HEK293 (cell line): ENCODE measurements at regions not wholly inside any gene's neighbourhood (a gene's known extent, or its start where the extent isn't known, plus 50 kb on each side); places are given as distances from the start of the nearest gene placed in this dataset.

Experiments
- CTCF ChIA-PET: fragments of 350-600 bp; formaldehyde crosslinking; extraction: SDS; loops from one replicate; lab custom pipeline; 2021; ENCODE audit warnings: antibody characterized with exemption; lab: Yijun Ruan, JAX
- POLR2A ChIA-PET: fragments of 300-600 bp; formaldehyde crosslinking; extraction: SDS; loops from one replicate; lab custom pipeline; 2020; ENCODE audit warnings: antibody characterized with exemption, inconsistent platforms; lab: Yijun Ruan, JAX
- H3K27ac ChIP-seq: fragments of 200-500 bp; sonication (Bioruptor generic); 2 replicates; pipeline ENCODE4 v1.5.1; 2014; ENCODE audit warnings: low read depth, low read length, control low read depth, inconsistent platforms; ENCODE audit errors: extremely low read depth
- H3K36me3 ChIP-seq, 2 experiments: fragments of 200-500 bp in 1 of 2; sonication (Bioruptor generic) in 1 of 2; 1 replicate in 1 of 2; 2 replicates in 1 of 2; pipeline ENCODE4 v1.5.1; 2014 to 2017; ENCODE audit warnings: inconsistent platforms in 2 of 2, low read length in 2 of 2; ENCODE audit not compliant: control insufficient read depth in 2 of 2, insufficient read depth in 1 of 2
- H3K4me1 ChIP-seq: fragments of 200-500 bp; sonication (Bioruptor generic); 2 replicates; pipeline ENCODE4 v1.5.1; 2014; ENCODE audit warnings: mild to moderate bottlenecking, low read length, inconsistent platforms; ENCODE audit not compliant: control insufficient read depth, insufficient read depth
- H3K4me3 ChIP-seq: 2 replicates; pipeline ENCODE4 v1.5.1; 2011; ENCODE audit warnings: low read depth, mild to moderate bottlenecking, control low read depth, low read length, moderate library complexity
- H3K9me3 ChIP-seq: fragments of 200-500 bp; sonication (Bioruptor generic); 2 replicates; pipeline ENCODE4 v1.5.1; 2014; ENCODE audit warnings: low read depth, low read length, inconsistent platforms; ENCODE audit not compliant: control insufficient read depth, insufficient read depth
- PRDM4 ChIP-seq: fragments of 450-650 bp; formaldehyde crosslinking; IDR thresholded peaks from 2 replicates; pipeline ENCODE4 v1.5.1; 2017; ENCODE audit warnings: missing biosample characterization, missing genetic modification characterization
- PRDM6 ChIP-seq: fragments of 450-650 bp; formaldehyde crosslinking; IDR thresholded peaks from 2 replicates; pipeline ENCODE4 v1.5.1; 2017; ENCODE audit warnings: missing biosample characterization, missing genetic modification characterization
- ZBTB10 ChIP-seq: fragments of 450-650 bp; formaldehyde crosslinking; IDR thresholded peaks from 2 replicates; pipeline ENCODE4 v1.5.1; 2016; ENCODE audit warnings: missing biosample characterization, missing genetic modification characterization
- ZBTB11 ChIP-seq: fragments of 450-650 bp; formaldehyde crosslinking; conservative IDR thresholded peaks from 2 replicates; pipeline ENCODE4 v1.5.1; 2016; ENCODE audit warnings: low read depth, missing biosample characterization, missing genetic modification characterization
- ZNF148 ChIP-seq: fragments of 450-650 bp; formaldehyde crosslinking; IDR thresholded peaks from 2 replicates; pipeline ENCODE4 v1.5.0; 2017; ENCODE audit warnings: missing biosample characterization, missing genetic modification characterization, borderline replicate concordance
- ZNF174 ChIP-seq: fragments of 450-650 bp; formaldehyde crosslinking; IDR thresholded peaks from 2 replicates; pipeline ENCODE4 v1.5.0; 2017; ENCODE audit warnings: missing biosample characterization, mild to moderate bottlenecking, missing genetic modification characterization
- ZNF214 ChIP-seq: fragments of 450-650 bp; formaldehyde crosslinking; IDR thresholded peaks from 2 replicates; pipeline ENCODE4 v1.5.1; 2017; ENCODE audit warnings: missing biosample characterization, mild to moderate bottlenecking, missing genetic modification characterization, borderline replicate concordance
- ZNF26 ChIP-seq: fragments of 450-650 bp; formaldehyde crosslinking; IDR thresholded peaks from 2 replicates; pipeline ENCODE4 v1.5.1; 2016; ENCODE audit warnings: missing biosample characterization, missing genetic modification characterization
- ZNF266 ChIP-seq: fragments of 450-650 bp; formaldehyde crosslinking; IDR thresholded peaks from 2 replicates; pipeline ENCODE4 v1.5.1; 2016; ENCODE audit warnings: missing biosample characterization, missing genetic modification characterization, low read depth
- ZNF521 ChIP-seq: fragments of 450-650 bp; formaldehyde crosslinking; IDR thresholded peaks from 2 replicates; pipeline ENCODE4 v1.5.1; 2017; ENCODE audit warnings: missing biosample characterization, mild to moderate bottlenecking, missing genetic modification characterization
- ZNF561 ChIP-seq: fragments of 450-650 bp; IDR thresholded peaks from 2 replicates; pipeline ENCODE4 v1.5.1; 2018; ENCODE audit warnings: missing biosample characterization, missing genetic modification characterization, borderline replicate concordance
- ZNF626 ChIP-seq: fragments of 450-650 bp; sonication (Bioruptor Pico); formaldehyde crosslinking; IDR thresholded peaks from 2 replicates; pipeline ENCODE4 v1.5.1; 2018; ENCODE audit warnings: missing biosample characterization, missing genetic modification characterization, inconsistent platforms
- ZNF692 ChIP-seq: fragments of 450-650 bp; formaldehyde crosslinking; IDR thresholded peaks from 2 replicates; pipeline ENCODE4 v1.5.1; 2016; ENCODE audit warnings: missing biosample characterization, missing genetic modification characterization
- ZNF76 ChIP-seq: fragments of 450-650 bp; formaldehyde crosslinking; IDR thresholded peaks from 2 replicates; pipeline ENCODE4; 2016; ENCODE audit warnings: low read depth, missing biosample characterization, missing genetic modification characterization, borderline replicate concordance
- ZNF830 ChIP-seq: fragments of 450-650 bp; IDR thresholded peaks from 2 replicates; pipeline ENCODE4 v1.5.0; 2018; ENCODE audit warnings: missing biosample characterization, missing genetic modification characterization, low read depth, mild to moderate bottlenecking, moderate library complexity
- ZSCAN5A ChIP-seq: fragments of 450-650 bp; formaldehyde crosslinking; IDR thresholded peaks from 2 replicates; pipeline ENCODE4 v1.5.1; 2016; ENCODE audit warnings: missing biosample characterization, missing genetic modification characterization

GRCh38 chr3:67831262-67831661 lies 176.8 kb upstream of the SUCLG2 start:
- POLR2A ChIA-PET: no interaction called here
- H3K36me3 ChIP-seq: no peaks in the 10 kb centered on the region
- no peak overlapping the region for H3K4me3 ChIP-seq
- H3K27ac ChIP-seq: no peak overlapping the region
- no peak for TF ChIP-seq ZSCAN5A (tag by site-specific recombination)
- no peak for TF ChIP-seq ZNF148
- TF ChIP-seq ZNF521: no peak
- no peak for TF ChIP-seq ZNF561
- no peak for TF ChIP-seq PRDM4 (tag by site-specific recombination)
- TF ChIP-seq ZNF266 (tag by site-specific recombination): no peak
- TF ChIP-seq ZNF26: no peak
- TF ChIP-seq ZBTB11 (tag by site-specific recombination): no peak
- no peak for TF ChIP-seq ZBTB10 (tag by site-specific recombination)
- CTCF ChIA-PET: no interaction called here
- no peaks in the 10 kb centered on the region for H3K9me3 ChIP-seq
- no peaks in the 10 kb centered on the region for H3K4me1 ChIP-seq

GRCh38 chr3:67828486-67829010 lies 174.1 kb upstream of the SUCLG2 start:
- CTCF ChIA-PET: no interaction called here
- TF ChIP-seq PRDM6 (tag by site-specific recombination): no peak
- TF ChIP-seq ZNF830 (tag by site-specific recombination): no peak
- no peak for TF ChIP-seq ZNF692
- TF ChIP-seq ZNF214 (tag by site-specific recombination): no peak
- no peak for TF ChIP-seq ZNF76
- TF ChIP-seq ZNF174: no peak
- no peak for TF ChIP-seq ZNF626 (tag by site-specific recombination)

More at GRCh38 chr3:67828486-67829010, 174.1 kb upstream of the SUCLG2 start:
- no peak overlapping the region for H3K4me3 ChIP-seq
- H3K36me3 ChIP-seq: no peaks in the 10 kb centered on the region
- H3K9me3 ChIP-seq: no peaks in the 10 kb centered on the region
- H3K27ac ChIP-seq: no peak overlapping the region
- no peaks in the 10 kb centered on the region for H3K4me1 ChIP-seq
- POLR2A ChIA-PET: no interaction called here
